HG03469 (cell line): ENCODE measurements at regions not wholly inside any gene's neighbourhood (a gene's known extent, or its start where the extent isn't known, plus 50 kb on each side); places are given as distances from the start of the nearest gene placed in this dataset.

Experiments
- ATAC-seq: cut with Tn5 transposase; IDR thresholded peaks from one replicate; pipeline ENCODE4 v1.9.1; 2021; ENCODE audit warnings: mild to moderate bottlenecking, moderate library complexity, moderate number of reproducible peaks; ENCODE audit not compliant: unreplicated experiment

DNA sequence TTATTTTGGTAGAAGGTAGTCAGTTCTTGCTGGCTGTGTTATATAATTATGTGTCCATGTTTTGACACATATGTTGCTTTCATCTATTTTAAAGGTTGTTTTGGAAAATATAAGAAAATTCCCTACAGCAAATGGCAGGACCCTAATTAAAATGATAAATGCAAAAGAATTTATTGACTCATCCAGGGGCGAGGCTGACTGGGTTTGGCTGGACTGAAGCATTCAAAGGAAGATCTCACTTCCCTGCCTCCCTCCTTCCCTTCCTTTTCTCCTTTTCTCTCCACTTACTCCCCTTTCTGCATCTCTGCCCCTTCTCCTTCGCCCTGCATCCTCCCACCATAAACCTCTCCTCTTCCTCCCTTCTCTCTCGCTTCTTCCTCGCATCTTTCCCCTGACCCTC is 129.6 kb downstream of the SNAPC1 start:
- ATAC-seq = no peak

DNA sequence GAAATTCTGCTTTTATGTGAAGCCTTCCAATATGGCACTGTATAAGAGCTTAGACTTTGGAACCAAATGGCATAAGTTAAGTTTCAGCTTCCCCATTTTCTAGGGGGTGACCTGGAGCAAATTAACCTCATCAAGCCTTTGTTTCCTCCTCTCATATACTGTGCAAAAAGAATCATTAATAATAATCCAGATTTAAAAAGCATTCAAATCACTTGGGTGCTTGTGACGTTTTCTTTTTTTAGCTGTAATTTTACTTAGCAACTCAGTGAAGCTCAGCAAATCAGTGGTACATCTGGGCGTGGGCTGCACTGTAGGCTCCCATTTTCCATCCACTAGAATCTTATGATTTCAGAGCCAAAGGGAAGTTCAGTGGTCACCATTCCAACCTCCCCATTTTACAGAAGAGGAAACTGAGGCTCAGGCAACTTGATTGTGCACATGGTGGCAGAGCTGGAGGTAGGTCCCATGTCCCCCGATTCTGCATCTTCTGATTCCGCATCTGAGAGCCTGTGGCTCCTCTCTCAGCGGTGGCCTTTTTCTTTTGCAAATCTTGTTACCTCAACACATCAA is 131.2 kb downstream of the SNAPC1 start:
- ATAC-seq = no peak

DNA sequence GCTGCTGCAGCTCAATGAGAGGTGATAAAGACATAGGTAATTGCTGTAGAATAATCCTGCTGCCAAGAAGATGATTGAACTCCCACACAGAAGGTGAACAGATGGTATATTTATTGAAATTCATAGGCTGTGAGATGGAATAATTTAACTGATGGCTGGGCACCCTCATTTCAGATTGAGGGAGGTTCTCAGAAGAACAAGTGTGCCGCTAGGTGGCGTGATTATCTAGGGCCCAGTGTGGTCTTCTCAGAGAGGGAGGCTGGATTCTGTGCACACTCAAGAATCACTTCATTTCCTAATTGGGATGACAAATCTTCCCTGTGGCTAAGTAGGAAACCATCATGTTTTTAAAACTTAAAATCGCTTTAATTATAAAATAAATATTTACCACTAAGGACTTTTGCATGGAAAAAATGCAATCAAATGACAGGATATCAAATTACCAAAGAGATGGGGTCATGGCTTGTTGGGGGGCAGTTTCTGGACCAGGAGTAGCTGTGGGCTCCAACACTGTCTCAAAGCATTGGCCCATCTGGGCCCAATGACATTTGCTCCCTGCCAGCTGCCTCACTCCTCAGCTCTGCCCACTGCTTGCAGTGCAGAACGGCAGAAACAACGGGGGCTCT is 132.3 kb downstream of the SNAPC1 start:
- ATAC-seq = peak; percentile 32

DNA sequence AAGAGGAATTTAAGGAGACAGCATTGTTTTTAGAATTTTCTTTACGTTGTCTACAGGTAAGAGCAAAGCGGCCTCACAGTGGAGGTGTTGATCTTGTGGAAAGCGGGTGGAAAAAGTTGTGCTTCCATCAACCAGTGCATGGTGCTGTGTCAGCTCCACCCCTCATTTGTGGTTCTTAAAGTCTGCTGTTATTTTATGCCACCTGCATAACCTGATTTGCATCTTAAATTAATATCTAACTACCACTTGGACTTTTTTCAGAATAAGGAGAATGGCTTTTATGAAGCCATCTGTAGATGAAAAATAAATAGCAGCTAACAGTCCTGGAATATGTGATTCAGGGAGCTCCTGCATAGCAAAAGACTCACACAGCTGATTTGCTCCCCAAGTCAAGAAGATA is 135.1 kb downstream of the SNAPC1 start:
- ATAC-seq = no peak

DNA sequence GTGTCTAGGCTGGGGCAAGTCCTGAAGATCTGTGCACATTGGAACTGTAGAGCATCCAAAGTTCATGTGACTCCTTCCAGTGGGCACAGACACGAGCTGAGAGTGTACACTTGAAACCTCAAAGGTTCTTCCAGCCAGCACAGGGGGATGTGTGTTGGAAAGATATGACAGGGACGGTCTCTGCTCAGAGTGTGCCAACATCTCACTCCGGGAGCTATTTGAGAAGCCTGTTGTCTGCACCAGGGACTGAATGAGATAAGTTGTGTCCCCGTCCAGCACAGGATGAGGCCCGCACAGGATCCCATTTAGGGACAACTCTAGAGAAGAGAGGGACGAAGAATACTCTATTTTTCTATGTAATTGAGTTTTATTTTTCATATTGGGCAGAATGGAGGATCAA is 136.3 kb downstream of the SNAPC1 start:
- ATAC-seq = no peak

DNA sequence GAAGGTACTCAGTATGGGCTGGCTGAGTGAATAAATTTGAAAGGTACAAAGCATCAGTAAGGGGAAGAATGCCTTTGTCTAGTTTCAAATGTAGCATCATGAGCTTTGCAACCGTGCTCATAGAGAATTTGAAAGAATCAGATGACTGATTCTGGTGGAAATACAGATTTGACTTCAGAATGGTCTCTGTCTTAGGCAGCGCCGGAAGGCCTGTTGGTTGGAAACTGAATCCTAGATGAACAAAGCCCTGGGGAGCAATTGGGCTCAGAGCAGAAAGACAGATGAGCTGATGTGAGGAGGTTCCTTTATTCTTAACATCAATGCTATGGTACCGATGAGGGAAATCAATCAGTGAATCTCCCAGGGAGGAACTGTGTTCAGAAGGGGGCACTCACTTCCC is 137.3 kb downstream of the SNAPC1 start:
- ATAC-seq = no peak

DNA sequence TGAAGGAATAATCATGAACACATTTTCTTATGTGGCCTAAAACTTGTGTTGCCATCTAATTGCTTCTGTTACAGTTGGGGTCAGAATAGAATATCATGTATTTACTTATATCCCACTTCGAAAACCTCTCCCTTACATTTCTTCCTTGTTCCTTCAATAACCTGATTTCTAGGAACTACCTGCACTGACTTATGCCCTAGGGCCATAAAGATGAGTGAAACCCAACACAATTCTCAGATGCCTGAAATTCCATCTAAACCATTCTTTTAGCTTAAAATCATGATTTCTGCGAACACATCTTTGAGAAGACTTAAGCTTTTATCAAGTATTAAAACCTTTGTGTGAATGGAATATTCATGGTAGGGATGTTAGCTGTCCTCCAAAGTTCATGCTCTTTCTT is 142.7 kb downstream of the SNAPC1 start:
- ATAC-seq = no peak

DNA sequence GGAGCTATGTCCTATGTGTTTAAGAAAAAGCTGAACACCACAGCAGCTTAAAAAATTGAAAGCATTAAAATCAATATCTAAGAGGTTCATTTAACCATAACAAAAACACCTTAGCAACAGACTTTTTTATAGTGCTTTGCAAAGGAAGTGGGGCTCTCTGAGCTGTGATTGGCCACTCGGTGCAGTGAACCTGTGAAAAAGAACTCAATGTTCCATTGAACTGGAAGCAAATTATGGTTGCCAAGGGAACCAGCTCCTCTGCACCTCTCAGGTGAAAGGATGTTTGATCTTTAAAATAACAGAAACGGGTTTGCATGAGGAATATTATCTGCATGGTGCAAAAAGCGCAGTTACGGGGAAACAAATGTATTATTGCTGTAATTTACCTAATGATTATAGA is 149.4 kb downstream of the SNAPC1 start:
- no peak for ATAC-seq

DNA sequence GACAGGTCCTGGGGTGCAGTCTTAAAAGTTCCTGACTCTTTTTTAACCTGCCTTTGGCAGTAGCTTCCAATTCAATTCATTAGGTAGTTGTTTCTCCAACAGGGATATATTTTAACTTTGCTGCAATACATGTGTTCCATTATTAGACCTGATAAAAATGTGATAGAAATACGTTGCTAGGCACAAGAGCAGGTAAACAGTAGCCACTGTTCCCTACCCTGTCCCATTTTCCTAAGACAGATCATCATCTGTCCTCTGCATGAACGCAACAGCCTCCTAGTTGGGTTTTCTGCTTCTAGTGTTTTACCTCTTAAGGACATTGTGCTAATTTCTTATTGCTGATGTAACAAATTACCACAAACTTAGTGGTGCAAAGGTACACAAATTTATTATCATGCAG is 156.8 kb downstream of the SNAPC1 start:
- ATAC-seq = no peak

DNA sequence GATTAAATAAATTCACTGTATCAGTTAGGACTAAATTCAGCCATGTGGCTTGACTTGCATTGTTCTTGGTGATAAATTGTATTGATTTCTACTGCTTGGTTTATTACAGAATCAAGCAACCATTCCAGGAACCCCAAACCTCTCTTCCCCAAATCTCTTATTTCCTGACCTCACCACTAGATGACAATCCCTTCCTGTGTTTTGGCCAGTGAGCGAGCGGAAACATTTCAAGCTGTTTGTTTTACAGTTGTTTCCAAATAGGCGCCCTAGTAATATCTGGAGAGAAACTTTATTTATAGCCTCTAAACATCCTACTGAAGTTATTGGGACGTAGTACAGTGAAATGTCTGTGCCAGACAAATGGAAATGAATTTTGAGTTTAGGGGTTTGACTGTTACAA is 161.1 kb downstream of the SNAPC1 start:
- ATAC-seq = no peak

DNA sequence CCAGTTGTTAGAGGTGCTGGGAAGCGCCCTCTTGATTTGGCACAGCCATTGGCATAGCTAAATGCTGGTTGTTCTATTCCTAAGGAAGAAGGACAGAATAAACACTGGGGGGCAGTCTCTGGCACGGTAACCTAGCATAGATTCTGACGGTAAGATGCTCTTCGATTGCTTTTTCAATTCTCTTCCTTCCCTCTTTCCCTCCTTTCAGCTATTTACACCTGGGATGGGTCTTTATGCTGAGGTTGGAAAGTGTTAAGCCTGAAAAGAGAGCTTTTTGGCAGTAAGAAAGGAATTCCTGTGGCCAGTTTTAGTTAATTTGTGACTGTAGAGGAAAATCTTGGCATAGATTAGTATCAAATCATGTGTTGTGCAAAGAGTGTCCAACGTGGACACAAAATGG is 162.8 kb downstream of the SNAPC1 start:
- no peak for ATAC-seq

DNA sequence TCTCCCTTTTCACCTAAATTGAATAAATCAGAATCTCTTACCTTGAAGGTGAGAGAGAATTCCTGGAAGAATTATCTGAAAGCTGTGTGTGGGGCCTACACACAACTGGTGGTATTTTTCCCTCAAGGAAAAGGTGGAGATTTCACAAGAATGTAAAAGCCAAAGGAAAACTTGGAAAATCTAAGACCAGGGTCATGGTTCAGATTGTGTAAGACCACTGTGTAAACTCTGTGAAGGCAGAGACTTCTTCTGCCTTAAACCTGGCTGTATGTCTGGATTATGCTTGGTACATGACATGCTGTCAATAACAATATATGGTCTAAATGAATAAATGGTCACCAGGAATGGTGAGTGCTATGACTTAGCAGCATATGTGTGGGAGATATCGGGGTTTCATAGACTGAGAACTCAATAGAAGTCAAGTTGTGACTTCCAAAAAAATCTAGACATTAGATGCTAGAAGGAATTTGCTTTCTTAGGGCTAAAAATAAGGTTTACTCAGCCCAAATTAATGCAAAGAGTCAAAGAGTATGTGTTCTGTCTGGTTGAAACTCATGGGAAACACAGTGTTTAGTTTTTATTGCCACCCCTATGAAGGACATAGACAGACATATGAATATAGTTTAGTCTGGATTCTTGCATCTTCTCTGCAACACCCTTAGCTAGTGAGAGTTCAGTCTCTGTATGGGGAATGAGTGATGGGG is 163.7 kb downstream of the SNAPC1 start:
- no peak for ATAC-seq

DNA sequence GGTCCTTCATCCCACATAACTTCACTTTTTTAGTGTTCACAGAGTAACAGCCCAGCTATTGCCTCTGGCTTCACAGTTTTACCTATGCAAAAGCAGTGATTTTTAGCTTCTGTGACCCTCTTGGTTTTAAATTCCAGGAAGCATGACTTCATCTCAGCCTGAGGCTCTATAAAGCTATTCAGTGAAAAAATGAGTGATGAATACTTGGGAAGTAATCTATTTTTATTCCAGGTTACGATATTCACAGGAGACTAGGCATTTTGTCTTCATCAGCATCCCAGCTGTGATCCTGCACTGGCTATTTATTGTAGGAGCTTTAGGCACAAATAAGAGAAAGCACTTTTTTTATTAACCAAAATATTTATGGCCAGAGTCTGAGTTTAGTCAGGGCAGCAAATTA is 164.8 kb downstream of the SNAPC1 start:
- ATAC-seq = no peak

DNA sequence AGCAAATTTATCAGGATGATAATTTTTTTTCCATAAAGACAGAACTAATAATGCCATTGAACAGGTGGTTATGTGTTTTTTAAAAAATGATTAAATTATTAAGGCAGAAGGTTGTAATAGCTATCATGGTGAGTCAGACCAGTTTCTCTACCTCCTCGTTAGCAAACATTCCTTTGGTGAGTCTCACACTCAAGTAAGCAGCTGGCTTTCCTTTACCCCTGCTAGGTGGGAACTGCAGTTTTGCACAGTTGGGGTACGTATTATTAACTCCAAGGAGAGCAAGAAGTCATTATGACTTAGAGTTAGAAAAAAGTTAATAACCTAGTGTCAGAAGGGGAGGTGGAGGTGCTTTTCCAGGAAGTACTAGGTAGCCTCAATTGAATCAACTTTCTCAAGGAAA is 165.3 kb downstream of the SNAPC1 start:
- no peak for ATAC-seq

DNA sequence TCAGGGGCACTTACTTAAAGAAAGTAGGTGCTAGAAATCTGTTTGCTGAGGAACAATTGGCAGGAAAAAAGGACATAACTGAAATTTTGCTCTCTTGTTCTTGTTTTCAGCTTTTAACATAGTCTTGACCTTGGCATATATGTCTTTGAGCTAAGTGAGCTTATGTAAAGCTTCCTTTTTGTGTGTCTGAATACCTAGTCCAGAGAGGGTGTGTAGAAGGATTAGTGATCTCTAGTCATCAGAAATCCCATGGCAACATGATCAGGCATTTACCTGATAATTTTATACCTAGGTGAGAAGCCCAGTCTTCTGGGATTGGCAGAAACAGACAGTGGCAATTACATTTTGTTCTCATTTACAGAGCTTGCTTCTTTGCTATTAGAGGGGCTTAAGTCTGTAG is 166.1 kb downstream of the SNAPC1 start:
- no peak for ATAC-seq

DNA sequence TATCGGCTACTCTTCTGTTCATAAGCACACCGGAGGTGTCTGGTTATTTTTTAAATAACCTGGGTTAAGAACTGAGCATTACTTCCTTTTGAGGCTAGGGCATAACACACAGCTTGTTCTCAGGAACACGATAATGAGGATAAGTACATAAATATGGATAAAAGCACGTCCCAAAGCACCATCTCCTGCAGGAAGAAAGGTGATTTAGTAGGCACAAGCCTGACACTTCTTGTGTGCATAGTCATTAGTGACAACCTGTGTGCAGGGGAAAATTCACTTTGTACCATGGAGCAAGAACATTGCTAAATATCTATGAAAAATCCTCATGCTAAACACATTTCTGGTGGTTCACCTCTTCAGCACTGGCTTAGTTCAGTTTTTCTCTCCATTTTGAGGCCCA is 166.5 kb downstream of the SNAPC1 start:
- no peak for ATAC-seq

DNA sequence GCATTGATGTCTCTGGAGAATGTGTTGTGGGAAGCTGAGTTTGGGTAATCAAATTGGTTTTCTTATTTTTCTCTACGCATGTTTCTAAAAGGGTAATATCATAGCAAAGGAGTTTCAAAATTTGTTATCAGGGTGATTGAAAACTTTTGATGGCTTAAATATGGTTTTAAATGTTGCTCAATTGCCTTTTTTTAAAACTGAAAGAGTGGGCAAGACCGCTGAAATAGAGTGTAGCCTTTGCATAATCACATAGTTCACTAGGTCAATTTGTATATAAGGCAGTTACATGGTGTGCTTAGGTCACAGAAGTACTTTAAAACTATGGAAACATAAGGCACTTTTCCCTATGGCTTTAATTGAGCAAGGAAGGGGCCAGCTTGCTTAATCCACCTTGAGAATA is 167.4 kb downstream of the SNAPC1 start:
- ATAC-seq = no peak

DNA sequence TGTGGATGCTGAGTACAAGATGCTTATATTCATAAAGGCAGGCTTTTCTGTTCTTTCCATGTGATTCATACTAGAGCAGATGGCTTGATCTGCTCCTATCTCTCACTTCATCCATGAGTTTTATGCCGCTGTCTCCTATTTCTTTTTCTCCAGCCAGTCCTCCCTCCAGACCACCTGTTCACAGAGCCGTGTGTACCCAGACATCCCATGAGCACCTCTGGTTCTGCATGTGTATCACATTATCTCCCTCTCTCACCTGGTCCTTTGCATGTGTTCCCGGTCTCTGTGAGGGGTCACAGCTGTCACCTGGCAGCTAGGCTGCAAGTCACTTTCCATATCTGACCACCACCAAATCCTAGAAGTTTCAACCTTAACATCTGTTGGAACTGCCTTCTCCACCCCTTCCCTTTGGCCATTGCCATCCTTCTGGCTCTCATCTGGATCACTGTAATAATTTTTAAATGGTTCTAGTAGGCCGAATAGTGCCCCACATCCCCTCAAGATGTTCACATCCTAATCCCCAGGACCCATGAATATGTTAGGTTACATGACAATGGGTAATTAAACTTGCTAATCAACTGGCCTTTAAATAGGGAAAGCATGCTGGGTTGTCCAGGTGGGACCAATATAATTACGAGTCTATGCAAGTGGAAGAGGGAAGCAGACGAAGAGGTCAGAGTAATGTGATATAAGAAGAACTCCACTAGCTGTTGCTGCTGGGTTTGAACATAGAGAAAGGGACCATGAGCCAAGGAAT is 168.1 kb downstream of the SNAPC1 start:
- ATAC-seq = no peak

DNA sequence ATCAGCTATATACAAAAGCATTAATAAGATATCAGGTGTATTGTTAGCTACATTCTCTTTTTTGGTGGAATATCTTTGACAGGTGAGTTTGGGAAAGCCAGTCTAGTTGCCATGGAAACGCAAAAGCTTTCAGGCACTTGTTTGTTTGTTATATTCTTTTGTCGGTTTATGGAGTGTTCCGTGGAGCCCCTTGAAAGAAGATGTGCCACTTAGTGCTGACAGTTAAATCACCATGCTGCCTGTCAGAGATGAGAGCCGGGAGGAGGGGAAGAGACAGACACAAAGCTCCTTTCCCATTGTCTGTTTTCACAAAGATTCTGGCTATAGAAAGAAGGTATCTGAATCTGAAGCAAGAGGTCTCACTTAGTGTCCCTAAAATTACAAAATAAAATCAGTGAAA is 170.8 kb downstream of the SNAPC1 start:
- ATAC-seq = no peak

DNA sequence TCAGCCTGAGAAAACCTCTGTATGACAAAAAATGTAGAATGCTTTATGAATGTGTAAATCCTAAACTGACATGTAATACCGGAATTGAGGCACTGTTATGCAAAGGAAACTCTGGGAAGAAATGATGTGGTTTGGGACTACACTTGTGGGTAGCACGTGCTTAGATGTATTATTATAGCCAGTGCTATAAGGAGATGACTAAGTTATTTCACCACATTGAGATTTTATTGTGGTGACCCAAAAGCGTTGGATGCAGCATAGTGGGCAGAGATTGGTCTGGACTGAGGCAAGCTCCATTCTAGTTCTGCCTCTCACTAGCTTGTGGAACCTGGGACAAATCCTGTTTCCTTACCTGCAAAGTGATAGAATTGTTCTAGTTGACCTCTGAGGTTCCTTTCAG is 172.2 kb downstream of the SNAPC1 start:
- ATAC-seq = no peak

DNA sequence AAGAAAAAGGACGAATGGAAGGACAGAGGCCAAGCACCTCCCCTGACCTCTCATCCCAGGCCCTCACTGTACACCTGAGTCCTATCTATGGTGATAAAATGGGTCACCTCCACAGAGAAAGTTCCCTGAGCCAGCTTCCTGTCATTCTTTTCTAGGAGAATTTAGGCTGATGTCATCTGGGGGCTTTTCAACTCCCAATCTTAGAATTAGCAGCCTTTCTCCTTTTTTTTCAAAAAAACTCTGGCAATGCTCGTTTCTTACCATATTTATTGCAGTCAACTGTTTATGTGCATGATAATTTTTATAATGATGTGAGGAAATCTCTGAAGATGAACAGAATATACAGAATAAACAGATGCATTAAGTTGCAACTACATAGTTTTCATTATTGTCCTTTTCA is 177.6 kb downstream of the SNAPC1 start:
- ATAC-seq = no peak
